MCF 10A (cell line): ENCODE measurements at regions not wholly inside any gene's neighbourhood (a gene's known extent, or its start where the extent isn't known, plus 50 kb on each side); places are given as distances from the start of the nearest gene placed in this dataset.
A peak's percentile ranks its signal among the peaks of the same experiment; 100 is the strongest.

ENCODE experiments used
- BruUV-seq: library from RNA; stranded (reverse); fragments of 400-500 nt; replicated peaks from 2 replicates; lab custom pipeline; 2021; lab: Mats Ljungman, UMichigan
- CTCF ChIA-PET: fragments of 300-600 bp; sonication (Branson Sonifier 250); formaldehyde crosslinking; extraction: SDS; loops from one replicate; lab custom pipeline; 2021; ENCODE audit warnings: antibody characterized with exemption, inconsistent platforms; lab: Yijun Ruan, JAX
- POLR2A ChIA-PET: fragments of 300-600, 350-650 bp; sonication (Branson Sonifier 250); formaldehyde crosslinking; extraction: SDS; loops from one replicate; lab custom pipeline; 2020; ENCODE audit warnings: antibody characterized with exemption, inconsistent platforms; lab: Yijun Ruan, JAX
- DNase-seq: peaks from one replicate; pipeline ENCODE4 v3.0.0-alpha.2; 2018; ENCODE audit not compliant: unreplicated experiment
- H3K27ac Mint-ChIP-seq: one replicate; pipeline ENCODE4 v1.8.0; 2022; ENCODE audit warnings: mild to moderate bottlenecking, low read depth, mixed read lengths; ENCODE audit not compliant: unreplicated experiment
- H3K27me3 Mint-ChIP-seq: one replicate; pipeline ENCODE4 v1.8.0; 2022; ENCODE audit warnings: mixed read lengths; ENCODE audit not compliant: insufficient read depth, unreplicated experiment
- H3K36me3 Mint-ChIP-seq: one replicate; pipeline ENCODE4 v1.8.0; 2022; ENCODE audit warnings: mild to moderate bottlenecking, moderate library complexity, mixed read lengths; ENCODE audit not compliant: insufficient read depth, unreplicated experiment
- H3K4me1 Mint-ChIP-seq: one replicate; pipeline ENCODE4 v1.8.0; 2022; ENCODE audit warnings: mixed read lengths; ENCODE audit not compliant: insufficient read depth, unreplicated experiment
- H3K4me3 Mint-ChIP-seq: one replicate; pipeline ENCODE4 v1.8.0; 2022; ENCODE audit warnings: mild to moderate bottlenecking, moderate library complexity, mixed read lengths; ENCODE audit not compliant: unreplicated experiment
- H3K9me3 Mint-ChIP-seq: one replicate; pipeline ENCODE4 v1.8.0; 2022; ENCODE audit warnings: mixed read lengths; ENCODE audit not compliant: unreplicated experiment
- intact Hi-C: fragments of 100-400 bp; cut with micrococcal nuclease; formaldehyde crosslinking; loops from 2 replicates; pipeline ENCODE4 v1.14.1; 2022
- TF ChIP-seq, protein P1 (sequence below): fragments of 200-600 bp; IDR thresholded peaks from one replicate; pipeline ENCODE4 v1.8.0; 2022; ENCODE audit warnings: antibody characterized with exemption, mild to moderate bottlenecking; ENCODE audit not compliant: unreplicated experiment

DNA sequence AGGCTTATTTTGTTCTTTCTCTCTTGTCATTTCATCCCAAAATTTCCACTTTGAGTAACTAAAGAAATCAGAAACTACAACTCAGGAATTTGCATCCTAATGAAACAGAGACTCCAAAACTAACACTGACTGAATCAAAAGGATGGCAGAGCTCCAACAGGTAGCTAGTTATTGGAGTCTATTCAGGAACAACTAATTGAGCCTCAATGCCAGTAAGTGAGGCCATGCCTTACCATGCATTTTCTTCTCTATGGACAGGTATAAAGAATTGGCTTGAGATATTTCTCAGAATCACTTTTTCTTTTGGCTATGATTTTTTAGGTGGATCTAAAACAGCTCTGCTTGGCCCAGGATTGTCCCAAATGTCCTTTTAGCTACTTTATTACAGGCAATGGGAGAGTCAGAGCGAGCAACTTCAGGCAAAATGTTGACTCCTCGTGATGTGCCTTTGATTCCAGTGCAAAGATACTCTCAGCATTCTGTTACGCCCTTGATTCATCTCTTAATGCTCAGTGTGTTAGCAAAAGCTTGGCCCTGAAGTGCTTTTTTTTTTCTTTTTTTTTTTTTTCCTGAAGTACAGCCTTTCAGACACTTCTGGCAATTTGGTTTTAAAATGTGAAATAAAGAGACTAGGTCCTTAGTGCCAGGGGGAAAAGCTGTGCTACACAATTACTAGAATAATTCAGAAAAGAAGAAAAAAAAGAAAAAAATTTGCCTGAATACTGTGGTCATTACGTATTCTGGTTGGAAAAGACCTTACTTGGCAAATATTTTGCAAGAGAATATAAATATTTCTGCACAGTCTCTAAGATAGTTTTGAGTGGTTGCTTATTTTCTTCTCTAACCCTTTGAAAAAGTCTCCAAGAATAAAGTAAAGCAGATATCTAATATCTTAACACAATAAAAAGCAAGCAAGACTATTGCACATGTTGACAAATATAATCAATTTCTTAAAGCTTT is 423.7 kb downstream of the ANXA1 start:
- no peak overlapping the region for H3K27ac Mint-ChIP-seq
- BruUV-seq, result no TSS peak
- intact Hi-C loops, result no loop called here
- no peak for DNase-seq
- H3K36me3 Mint-ChIP-seq, result no peaks in the 10 kb centered on the region
- peaks cover 82% of the 10 kb centered on the region for H3K27me3 Mint-ChIP-seq
- no peaks in the 10 kb centered on the region for H3K9me3 Mint-ChIP-seq
- H3K4me3 Mint-ChIP-seq, result no peak overlapping the region
- POLR2A ChIA-PET, result no interaction called here
- H3K4me1 Mint-ChIP-seq, result no peaks in the 10 kb centered on the region
- CTCF ChIA-PET, result interaction anchor here (0.5 kb wide), 1 partner anchor 58 kb away, joined by 3 read pairs; no protein-coding TSS in a partner anchor
- TF ChIP-seq, protein P1, sequence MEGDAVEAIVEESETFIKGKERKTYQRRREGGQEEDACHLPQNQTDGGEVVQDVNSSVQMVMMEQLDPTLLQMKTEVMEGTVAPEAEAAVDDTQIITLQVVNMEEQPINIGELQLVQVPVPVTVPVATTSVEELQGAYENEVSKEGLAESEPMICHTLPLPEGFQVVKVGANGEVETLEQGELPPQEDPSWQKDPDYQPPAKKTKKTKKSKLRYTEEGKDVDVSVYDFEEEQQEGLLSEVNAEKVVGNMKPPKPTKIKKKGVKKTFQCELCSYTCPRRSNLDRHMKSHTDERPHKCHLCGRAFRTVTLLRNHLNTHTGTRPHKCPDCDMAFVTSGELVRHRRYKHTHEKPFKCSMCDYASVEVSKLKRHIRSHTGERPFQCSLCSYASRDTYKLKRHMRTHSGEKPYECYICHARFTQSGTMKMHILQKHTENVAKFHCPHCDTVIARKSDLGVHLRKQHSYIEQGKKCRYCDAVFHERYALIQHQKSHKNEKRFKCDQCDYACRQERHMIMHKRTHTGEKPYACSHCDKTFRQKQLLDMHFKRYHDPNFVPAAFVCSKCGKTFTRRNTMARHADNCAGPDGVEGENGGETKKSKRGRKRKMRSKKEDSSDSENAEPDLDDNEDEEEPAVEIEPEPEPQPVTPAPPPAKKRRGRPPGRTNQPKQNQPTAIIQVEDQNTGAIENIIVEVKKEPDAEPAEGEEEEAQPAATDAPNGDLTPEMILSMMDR, result no peak

- peak; percentile 41 for DNase-seq
Observed at GRCh38 chr9:73577848-73578247, 426.2 kb downstream of the ANXA1 start.

GRCh38 chr9:73579823-73580222 is 428.2 kb downstream of the ANXA1 start:
- no TSS peak for BruUV-seq
- intact Hi-C loops, result no loop called here
- no peak for DNase-seq
- POLR2A ChIA-PET, result no interaction called here
- Mint-ChIP-seq H3K4me3 (no peak overlapping the region), H3K27ac (no peak overlapping the region), H3K36me3 (no peaks in the 10 kb centered on the region), H3K4me1 (no peaks in the 10 kb centered on the region), H3K27me3 (peaks cover 60% of the 10 kb centered on the region), H3K9me3 (no peaks in the 10 kb centered on the region)
- CTCF ChIA-PET, result no interaction called here
- TF ChIP-seq, protein P1, result no peak

More at GRCh38 chr9:73577848-73578247, 426.2 kb downstream of the ANXA1 start:
- CTCF ChIA-PET, result interaction anchor here (0.9 kb wide), 1 partner anchor 9 kb away, joined by 3 read pairs; no protein-coding TSS in a partner anchor
- Mint-ChIP-seq H3K9me3 (no peaks in the 10 kb centered on the region), H3K27ac (no peak overlapping the region), H3K27me3 (peaks cover 66% of the 10 kb centered on the region), H3K4me3 (no peak overlapping the region), H3K36me3 (no peaks in the 10 kb centered on the region), H3K4me1 (no peaks in the 10 kb centered on the region)
- TF ChIP-seq, protein P1, result no peak
- intact Hi-C loops, result no loop called here
- BruUV-seq, result no TSS peak
- POLR2A ChIA-PET, result no interaction called here

GRCh38 chr9:73583576-73583975 is 431.9 kb downstream of the ANXA1 start:
- intact Hi-C loops, result no loop called here
- POLR2A ChIA-PET, result no interaction called here
- Mint-ChIP-seq H3K36me3 (no peaks in the 10 kb centered on the region), H3K27me3 (peaks cover 48% of the 10 kb centered on the region), H3K4me3 (no peak overlapping the region), H3K27ac (no peak overlapping the region), H3K9me3 (no peaks in the 10 kb centered on the region), H3K4me1 (no peaks in the 10 kb centered on the region)
- DNase-seq, result peak; percentile 32
- BruUV-seq, result no TSS peak
- CTCF ChIA-PET, result no interaction called here
- TF ChIP-seq, protein P1, result no peak
